ENCODE measurements at regions not wholly inside any gene's neighbourhood (a gene's known extent, or its start where the extent isn't known, plus 50 kb on each side); places are given as distances from the start of the nearest gene placed in this dataset.

GRCh38 chr6:88238065-88238464 lies 71.9 kb upstream of the CNR1 start:
- Mint-ChIP-seq H3K4me3 (no peak overlapping the region), H3K27me3 (ENCODE audit: insufficient read depth, low read depth, poor library complexity) (peaks cover 3% of the 10 kb centered on the region), H3K36me3 (ENCODE audit: low read depth) (peaks cover 8% of the 10 kb centered on the region; the same call in 2 of the 3 replicates), H3K27ac (no peak overlapping the region), H3K9me3 (peaks cover 15% of the 10 kb centered on the region; the same call in 2 of the 3 replicates), H3K4me1 (no peaks in the 10 kb centered on the region)
- no peak overlapping the region for H3K4me2 ChIP-seq
- no peak overlapping the region for H3K27ac ChIP-seq (ENCODE audit: low read depth)
- no peaks in the 10 kb centered on the region for H3K4me1 ChIP-seq (ENCODE audit: insufficient read depth)
- DNase-seq (ENCODE audit: low spot score) (peak; percentile 73), ATAC-seq (peak; percentile 93)
- H3K4me3 ChIP-seq: no peak overlapping the region
- no peaks in the 10 kb centered on the region for H3F3A ChIP-seq (replicated peaks; ENCODE audit: low read depth)
- no peaks in the 10 kb centered on the region for H3K36me3 ChIP-seq (ENCODE audit: insufficient read depth)
- no peaks in the 10 kb centered on the region for H4K20me1 ChIP-seq (replicated peaks; ENCODE audit: insufficient read depth)
- no peaks in the 10 kb centered on the region for H3K79me2 ChIP-seq (replicated peaks; ENCODE audit: insufficient read depth)
- TF ChIP-seq CTCF (conservative IDR thresholded peaks at IDR 0.05; ENCODE audit: low read depth in 2 of 2) (peak; percentile 77 to 91), EZH2 (IDR thresholded peaks at IDR 0.05; ENCODE audit: low read depth, unreplicated experiment) (no peak)
- no peaks in the 10 kb centered on the region for H3K9me2 ChIP-seq (ENCODE audit: insufficient read depth)
- peak overlapping the region; percentile 61; the same call in 1 of the 2 replicates for H2AFZ ChIP-seq
- H3K27me3 ChIP-seq (ENCODE audit: insufficient read depth): no peaks in the 10 kb centered on the region

GRCh38 chr6:88236612-88237360 lies 70.6 kb upstream of the CNR1 start:
- Mint-ChIP-seq H3K4me1 (no peaks in the 10 kb centered on the region), H3K36me3 (ENCODE audit: low read depth) (peaks cover 10% of the 10 kb centered on the region; the same call in 2 of the 3 replicates), H3K27me3 (ENCODE audit: insufficient read depth, low read depth, poor library complexity) (peaks cover 3% of the 10 kb centered on the region), H3K9me3 (peaks cover 16% of the 10 kb centered on the region; the same call in 2 of the 3 replicates), H3K27ac (no peak overlapping the region), H3K4me3 (no peak overlapping the region)
- DNase-seq (ENCODE audit: low spot score) (no peak), ATAC-seq (no peak)
- Histone ChIP-seq H3K79me2 (replicated peaks; ENCODE audit: insufficient read depth) (no peaks in the 10 kb centered on the region), H2AFZ (no peak overlapping the region; the same call in 1 of the 2 replicates), H3K4me1 (ENCODE audit: insufficient read depth) (no peaks in the 10 kb centered on the region), H3K27me3 (ENCODE audit: insufficient read depth) (no peaks in the 10 kb centered on the region), H3F3A (replicated peaks; ENCODE audit: low read depth) (no peaks in the 10 kb centered on the region), H4K20me1 (replicated peaks; ENCODE audit: insufficient read depth) (no peaks in the 10 kb centered on the region), H3K36me3 (ENCODE audit: insufficient read depth) (no peaks in the 10 kb centered on the region), H3K27ac (ENCODE audit: low read depth) (no peak overlapping the region), H3K4me3 (no peak overlapping the region), H3K9me2 (ENCODE audit: insufficient read depth) (no peaks in the 10 kb centered on the region), H3K4me2 (no peak overlapping the region)
- TF ChIP-seq CREB1 (CRISPR knock-in tag; IDR thresholded peaks at IDR 0.05; ENCODE audit: low read depth): no peak
- TF ChIP-seq, protein P1, sequence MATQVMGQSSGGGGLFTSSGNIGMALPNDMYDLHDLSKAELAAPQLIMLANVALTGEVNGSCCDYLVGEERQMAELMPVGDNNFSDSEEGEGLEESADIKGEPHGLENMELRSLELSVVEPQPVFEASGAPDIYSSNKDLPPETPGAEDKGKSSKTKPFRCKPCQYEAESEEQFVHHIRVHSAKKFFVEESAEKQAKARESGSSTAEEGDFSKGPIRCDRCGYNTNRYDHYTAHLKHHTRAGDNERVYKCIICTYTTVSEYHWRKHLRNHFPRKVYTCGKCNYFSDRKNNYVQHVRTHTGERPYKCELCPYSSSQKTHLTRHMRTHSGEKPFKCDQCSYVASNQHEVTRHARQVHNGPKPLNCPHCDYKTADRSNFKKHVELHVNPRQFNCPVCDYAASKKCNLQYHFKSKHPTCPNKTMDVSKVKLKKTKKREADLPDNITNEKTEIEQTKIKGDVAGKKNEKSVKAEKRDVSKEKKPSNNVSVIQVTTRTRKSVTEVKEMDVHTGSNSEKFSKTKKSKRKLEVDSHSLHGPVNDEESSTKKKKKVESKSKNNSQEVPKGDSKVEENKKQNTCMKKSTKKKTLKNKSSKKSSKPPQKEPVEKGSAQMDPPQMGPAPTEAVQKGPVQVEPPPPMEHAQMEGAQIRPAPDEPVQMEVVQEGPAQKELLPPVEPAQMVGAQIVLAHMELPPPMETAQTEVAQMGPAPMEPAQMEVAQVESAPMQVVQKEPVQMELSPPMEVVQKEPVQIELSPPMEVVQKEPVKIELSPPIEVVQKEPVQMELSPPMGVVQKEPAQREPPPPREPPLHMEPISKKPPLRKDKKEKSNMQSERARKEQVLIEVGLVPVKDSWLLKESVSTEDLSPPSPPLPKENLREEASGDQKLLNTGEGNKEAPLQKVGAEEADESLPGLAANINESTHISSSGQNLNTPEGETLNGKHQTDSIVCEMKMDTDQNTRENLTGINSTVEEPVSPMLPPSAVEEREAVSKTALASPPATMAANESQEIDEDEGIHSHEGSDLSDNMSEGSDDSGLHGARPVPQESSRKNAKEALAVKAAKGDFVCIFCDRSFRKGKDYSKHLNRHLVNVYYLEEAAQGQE (IDR thresholded peaks at IDR 0.05; ENCODE audit: unreplicated experiment): no peak
- TF ChIP-seq EZH2phosphoT487 (IDR thresholded peaks at IDR 0.05; ENCODE audit: unreplicated experiment): no peak
- TF ChIP-seq STAT1 (IDR thresholded peaks at IDR 0.05; ENCODE audit: unreplicated experiment): no peak
- no peak for TF ChIP-seq NANOG (IDR thresholded peaks at IDR 0.05; ENCODE audit: borderline replicate concordance)
- TF ChIP-seq JUNB (IDR thresholded peaks at IDR 0.05; ENCODE audit: unreplicated experiment): no peak
- TF ChIP-seq ETS1 (IDR thresholded peaks at IDR 0.05): no peak
- TF ChIP-seq POLR2AphosphoS5 (IDR thresholded peaks at IDR 0.05; ENCODE audit: low read depth): no peak
- no peak for TF ChIP-seq EZH2 (IDR thresholded peaks at IDR 0.05; ENCODE audit: low read depth, unreplicated experiment)
- no peak for TF ChIP-seq ZNF331 (CRISPR knock-in tag; IDR thresholded peaks at IDR 0.05; ENCODE audit: low read depth)
- TF ChIP-seq CTCF (conservative IDR thresholded peaks at IDR 0.05; ENCODE audit: low read depth in 2 of 2): no peak
